H4 (cell line): ENCODE measurements at regions not wholly inside any gene's neighbourhood (a gene's known extent, or its start where the extent isn't known, plus 50 kb on each side); places are given as distances from the start of the nearest gene placed in this dataset.
"Not testable (repeated sequence)": the region's sequence is repeated elsewhere in the genome, so short reads cannot be mapped to it uniquely, and the experiment has no call there.

Experiments used
- DNase-seq: peaks from one replicate; pipeline ENCODE4 v3.0.0-alpha.2; 2015; ENCODE audit warnings: low spot score

DNA sequence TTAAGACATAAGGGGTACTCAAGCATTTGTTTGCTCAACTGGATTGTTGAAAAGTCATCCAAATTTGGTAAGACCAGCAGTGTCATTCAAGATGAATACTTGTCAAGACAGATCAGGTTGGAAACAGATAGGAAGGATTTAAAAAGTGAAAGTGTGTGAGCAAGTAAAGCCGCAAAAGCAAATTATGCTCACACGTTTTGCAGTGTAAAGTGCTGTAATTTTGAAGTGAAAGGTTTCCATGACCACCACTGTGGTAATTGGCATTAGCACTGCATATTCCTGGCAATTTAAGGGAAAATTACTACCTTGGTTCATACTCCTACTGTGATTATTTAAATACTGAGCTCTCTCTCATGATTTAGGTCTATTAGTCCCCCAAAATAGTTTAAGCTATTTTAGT lies 704.1 kb upstream of the CCDC179 start:
- DNase-seq = no peak

DNA sequence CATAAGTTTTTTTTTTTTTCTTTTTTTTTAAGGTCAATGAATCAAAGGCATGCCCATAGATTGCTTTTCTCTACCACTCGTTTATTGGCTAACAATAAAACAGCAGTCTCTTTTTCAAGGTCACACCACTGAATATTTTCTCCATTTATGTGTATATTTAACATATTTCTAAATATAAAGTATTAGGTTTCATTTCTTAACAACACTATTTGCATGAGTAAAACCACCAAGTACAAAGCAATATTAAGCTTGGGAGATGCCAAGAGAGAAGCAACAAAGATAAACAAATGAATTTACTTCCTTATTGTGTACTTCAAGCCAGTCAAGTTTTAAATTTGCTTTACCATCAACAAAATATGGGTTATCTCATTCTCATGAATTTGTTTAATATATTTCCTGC lies 708.9 kb upstream of the CCDC179 start:
- no peak for DNase-seq

DNA sequence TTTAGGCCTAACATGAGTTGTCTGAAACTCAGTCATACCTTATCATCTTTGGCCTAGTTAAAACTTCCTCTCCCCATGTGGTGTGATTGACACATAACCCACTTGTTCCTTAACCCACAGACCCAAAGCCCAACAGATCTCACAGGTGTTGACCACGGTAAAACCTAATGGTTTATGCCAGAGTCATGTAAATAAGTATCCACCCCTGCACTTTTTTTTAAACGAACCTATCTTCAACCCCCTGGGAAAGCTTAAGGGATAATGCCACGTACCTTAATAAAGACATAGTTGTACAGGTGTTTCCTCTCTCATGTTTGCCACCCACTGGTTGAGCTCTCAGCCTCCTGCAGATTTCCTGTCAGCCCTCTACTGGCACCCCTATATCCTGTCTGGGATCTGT lies 709.3 kb upstream of the CCDC179 start:
- no peak for DNase-seq

DNA sequence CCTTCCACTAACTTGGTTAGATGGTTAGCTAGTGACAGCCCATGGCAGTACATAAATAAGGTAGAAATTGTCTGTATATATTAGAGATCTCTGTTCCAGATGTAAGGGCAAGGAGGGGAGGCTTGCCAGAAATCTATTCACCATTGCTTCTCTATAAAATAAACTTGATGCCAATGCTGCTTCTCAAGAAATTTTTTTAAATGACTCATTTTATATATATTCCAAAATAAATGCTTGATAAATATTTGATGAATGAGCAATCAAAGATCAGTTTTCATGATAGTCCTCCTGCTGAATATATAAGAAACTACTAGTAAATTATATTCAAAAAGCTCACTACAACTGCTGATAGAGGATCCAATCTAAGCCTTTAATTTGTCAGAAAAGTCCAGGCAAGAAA lies 710.6 kb upstream of the CCDC179 start:
- DNase-seq = no peak

DNA sequence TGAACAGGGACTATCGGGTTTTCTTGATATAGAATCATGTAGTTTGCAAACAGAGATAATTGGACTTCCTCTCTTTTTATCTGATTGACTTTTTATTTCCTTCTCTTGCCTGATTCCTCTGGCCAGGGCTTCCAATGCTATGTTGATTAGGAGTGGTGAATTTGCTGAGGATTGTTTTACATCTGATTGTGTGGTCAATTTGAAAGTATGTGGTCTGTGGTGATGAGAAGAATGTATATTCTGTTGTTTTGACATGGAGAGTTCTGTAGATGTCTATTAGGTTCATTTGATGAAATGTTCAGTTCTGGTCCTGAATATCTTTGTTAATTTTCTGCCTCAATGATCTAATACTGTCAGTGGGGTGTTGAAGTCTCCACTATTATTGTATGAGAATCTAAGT lies 713.2 kb upstream of the CCDC179 start:
- DNase-seq = no peak

DNA sequence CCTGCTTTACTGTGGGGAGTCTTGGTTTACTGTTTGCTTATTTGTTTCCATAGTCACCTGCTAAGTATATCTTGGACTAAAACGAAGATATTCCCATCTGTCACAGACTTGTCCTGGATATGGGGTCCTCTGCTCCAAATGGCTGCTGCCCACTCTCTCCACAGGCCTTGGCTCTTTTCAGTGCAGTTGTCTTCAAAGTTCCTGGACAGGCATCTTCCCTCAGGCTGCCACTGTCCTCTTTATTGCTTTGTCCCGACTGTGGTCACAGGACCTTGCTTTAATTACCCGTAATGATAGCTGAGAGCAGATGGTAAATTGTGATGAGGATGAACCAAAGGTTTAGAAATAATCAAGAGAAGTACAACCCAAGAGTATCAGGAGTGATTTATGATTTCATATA lies 713.9 kb upstream of the CCDC179 start:
- no peak for DNase-seq

DNA sequence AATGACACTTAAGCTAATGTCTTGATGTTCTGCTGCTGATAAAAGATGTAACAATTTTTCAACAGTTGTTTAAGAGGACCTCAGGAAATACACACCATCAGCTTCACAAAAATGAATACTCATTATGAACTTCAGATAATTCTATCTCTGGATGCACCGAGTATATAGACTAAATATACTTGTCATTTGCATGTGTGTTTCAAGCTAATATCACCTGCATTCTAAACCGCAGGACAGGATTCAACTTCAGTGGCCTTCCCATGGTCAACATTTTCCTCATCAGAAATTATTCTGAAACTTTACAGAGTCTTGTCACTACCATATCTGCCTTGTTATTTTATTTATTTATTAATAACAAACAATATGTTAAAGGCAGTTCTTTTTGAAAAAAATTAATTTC lies 717.0 kb upstream of the CCDC179 start:
- no peak for DNase-seq

DNA sequence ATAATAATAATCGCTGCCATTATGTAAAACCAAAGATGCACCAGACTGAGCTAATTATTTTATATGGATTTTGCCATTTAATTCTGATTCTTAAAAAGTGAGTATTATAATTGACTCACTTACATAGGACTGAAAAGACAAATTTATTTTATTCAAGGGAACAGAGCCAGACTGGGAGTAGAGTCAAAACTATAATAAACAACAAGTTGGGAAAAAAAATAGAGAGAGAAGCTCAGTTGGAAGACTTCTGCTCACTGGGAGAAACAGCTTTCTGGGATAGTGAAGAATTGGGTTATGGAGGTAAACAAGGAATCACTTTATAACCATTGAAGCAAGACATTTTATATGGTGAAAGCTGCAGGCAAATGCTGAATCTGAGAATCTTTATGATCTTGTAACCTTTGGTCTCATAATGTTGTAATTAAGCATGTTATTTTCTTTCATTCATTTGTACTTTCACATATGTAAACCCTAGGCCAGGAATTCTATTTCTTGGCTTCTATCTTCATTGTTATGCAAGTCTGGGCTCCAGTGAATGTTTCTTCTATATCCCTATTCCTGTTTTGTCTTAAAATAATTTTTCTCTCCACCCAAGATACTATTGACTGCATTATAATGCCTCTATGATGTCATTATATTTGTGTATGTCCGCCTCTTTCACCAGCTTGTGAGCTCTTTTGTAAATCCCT lies 725.3 kb upstream of the CCDC179 start:
- no peak for DNase-seq

DNA sequence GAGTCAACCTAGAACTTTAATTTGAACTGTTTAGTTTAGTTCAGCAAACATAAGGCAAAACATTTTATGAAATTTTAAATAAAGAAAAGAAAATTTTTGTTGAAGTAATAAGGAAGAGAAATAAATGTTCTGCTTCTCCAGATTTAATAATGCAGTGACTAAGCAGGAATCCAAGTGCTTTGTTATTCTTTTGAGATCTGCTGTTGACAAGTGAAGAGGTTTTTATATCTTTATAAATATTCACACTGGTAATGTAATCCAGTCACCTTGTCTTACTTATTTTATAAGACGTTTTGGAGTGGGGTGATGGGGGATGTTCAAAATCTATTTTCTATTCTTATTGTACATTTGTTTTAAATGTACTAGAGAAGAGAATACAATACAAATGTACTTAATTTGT lies 725.9 kb upstream of the CCDC179 start:
- no peak for DNase-seq

DNA sequence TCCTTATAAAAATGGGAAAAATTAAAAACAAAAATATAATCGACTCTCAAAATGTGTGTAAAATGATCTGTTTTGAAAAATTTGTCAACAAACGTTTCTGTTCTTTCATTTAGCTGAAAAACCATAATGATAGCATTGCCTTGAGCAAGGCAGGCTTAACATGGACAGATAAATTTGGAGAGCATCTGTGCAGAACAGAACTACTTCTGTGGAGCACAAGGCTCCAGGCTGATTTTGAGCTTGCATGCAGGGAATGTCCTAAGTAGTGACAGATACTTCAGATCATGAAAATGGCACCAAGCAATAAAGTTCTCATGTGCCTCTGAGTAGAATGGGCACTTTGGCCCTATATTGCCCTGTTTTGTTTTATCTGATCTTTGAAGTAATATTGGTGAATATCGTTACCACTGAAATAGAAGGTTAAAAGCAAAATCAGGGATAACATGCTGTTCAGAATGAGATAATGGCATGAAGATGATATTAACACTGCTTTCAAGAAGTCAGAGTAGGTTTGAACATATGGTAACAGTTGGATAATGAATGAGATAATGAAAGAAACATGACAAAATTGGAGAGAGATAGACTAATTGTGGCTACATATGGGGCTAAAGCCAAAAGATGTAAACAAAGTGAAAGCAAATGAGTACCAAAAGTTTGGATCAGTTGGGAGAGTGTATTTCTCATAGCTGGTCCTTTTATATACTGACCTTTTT lies 730.5 kb upstream of the CCDC179 start:
- no peak for DNase-seq

DNA sequence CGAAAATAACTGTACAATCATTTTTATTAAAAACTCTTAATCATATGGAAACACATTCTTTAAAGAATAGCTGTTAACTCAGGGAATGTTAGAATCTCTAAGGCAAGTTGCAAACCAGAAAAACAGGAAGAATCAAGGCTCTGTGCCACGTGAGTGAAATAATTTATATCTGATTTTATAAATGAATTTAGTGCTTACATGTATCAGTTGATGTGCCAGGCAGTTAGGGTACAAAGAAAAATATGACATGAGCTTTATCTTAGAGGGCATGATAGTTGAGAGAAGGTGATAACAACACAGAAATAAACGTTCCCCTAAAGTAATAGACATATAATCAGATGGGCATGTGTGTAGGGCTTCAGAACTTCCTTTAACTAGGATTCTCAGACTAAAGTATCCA lies 734.5 kb upstream of the CCDC179 start:
- DNase-seq = no peak

DNA sequence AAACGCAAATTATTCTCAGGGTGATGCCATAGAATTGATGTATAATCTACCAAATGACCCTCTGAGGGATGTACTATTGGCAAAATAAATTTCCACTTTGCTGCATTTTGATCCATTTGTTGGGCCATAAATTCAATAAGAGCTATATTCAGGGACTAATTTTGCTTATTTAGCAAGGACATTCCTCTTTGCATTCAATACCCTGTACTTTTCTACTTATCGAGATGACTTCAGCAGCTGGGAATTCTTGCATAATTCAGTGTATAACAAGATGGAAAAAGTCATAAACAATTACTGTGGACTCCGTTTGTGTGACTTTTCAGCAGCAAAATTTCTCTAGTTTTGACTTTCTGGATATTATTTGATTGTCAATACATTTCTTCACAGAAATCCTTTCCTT lies 744.7 kb upstream of the CCDC179 start:
- DNase-seq = no peak

DNA sequence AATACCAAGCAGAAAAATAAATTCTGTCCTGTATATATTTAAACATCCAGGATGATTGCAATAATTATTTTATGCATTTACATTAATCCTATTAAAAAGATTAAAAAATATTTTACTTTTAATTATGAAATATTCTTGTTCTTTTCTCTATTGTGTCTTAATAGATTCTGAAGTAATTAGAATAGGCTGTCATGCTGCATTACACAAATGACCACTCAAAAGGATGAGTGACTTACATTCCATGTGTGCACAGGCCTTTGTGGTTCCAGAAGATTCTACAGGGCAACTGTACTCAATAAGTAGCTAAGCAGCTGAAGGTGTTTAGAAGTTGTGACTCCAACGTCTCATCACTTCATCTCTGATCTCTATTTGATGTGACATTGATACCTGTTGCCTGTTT lies 745.9 kb upstream of the CCDC179 start:
- DNase-seq = no peak

DNA sequence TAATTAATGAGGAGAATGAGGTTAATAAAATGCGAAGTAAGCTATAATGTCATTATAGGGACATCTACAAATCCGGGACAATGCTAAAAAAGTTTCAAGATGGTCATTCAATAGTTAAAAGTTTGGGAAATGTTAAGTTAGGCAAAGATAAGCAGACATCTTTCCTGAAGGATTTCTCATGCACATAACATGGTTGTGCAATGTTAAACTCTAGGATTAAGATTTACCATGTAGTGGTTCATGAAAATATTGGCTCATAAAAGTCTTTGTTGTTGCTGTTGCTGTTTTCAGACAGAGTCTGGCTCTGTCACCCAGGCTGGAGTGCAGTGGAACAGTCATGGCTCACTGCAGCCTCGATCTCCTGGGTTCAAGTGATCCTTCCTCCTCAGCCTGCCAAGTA lies 751.5 kb upstream of the CCDC179 start:
- no peak for DNase-seq

DNA sequence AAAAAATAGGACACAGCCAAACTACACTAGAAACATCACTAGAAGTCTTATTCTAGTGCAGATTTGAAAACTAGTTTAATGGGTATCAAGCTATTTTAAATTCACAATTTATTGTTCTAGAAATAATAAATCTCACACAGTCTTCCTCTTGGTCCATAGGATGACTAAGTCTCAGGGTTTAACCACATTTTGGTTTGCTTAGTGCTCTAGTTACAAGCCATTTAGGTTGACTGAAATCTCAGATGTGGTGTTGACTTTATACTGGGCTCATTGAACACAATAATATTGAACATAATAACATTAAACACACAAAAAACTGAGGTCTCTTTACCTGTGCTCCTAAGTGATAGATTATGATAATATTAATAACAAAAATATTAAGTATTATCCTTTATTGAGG lies 760.3 kb upstream of the CCDC179 start:
- DNase-seq = no peak

DNA sequence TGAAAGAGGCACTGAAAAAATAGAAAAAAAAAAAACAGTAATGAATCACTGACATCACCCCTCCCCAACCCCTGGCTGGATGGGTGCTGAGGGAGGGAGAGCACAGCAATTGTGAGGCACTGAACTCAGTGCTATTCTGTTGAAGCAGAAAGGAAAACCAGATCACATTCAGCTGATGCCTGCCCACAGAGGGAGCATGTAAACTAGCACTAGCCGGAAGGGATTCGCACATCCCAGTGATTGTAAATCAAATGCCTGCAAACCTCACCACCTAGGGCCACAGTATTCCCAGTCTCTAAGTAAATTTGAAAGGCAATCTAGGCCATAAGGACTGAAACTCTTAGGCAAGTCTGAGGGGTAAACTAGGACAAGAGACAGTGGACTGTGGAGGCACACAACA lies 772.0 kb upstream of the CCDC179 start:
- DNase-seq = no peak

DNA sequence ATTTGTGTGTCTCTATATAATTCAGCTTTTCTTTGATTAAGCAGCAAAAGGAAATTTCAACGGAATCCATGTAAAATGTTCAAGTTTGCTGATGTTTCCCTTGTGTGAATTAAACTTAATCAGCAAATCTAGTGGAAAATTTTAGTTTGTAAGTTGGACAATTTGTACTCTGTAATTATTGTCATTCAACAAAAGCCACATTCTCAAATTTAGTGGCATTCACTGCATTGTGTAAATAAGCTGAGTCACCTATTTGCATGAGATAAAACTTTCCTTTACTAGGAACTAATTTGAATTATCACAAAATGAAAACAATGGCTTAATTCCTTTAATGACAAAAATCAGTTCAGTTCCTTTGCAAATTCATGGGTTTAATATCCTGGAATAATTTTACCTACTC lies 784.2 kb upstream of the CCDC179 start:
- no peak for DNase-seq

DNA sequence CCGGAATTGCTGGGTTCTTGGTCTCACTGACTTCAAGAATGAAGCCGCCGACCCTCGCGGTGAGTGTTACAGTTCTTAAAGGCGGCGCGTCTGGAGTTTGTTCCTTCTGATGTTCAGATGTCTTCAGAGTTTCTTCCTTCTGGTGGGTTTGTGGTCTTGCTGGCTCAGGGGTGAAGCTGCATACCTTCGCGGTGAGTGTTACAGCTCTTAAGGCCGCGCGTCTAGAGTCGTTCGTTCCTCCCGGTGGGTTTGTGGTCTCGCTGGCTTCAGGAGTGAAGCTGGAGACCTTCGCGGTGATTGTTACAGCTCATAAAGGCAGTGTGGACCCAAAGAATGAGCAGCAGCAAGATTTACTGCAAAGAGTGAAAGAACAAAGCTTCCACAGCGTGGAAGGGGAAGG lies 792.1 kb upstream of the CCDC179 start:
- not testable (repeated sequence) for DNase-seq

DNA sequence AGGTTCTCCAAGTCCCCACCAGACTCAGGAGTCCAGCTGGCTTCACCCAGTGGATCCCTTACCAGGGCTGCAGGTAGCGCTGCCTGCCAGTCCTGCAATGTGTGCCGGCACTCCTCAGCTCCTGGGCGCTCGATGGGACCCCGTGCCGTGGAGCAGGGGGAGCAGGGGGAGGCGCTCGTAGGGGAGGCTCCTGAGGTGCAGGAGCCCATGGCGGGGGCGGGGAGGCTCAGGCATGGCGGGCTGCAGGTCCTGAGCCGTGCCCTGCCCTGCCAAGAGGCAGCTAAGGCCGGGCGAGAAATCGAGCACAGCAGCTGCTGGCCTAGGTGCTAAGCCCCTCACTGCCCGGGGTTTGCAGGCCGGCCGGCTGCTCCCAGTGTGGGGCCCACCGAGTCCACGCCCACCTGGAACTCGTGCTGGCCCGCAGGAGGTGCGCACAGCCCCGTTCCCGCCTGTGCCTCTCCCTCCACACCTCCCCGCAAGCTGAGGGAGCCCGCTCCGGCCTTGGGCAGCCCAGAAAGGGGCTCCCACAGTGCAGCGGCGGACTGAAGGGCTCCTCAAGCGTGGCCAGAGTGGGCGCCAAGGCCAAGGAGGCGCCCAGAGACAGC lies 792.9 kb upstream of the CCDC179 start:
- no peak for DNase-seq

DNA sequence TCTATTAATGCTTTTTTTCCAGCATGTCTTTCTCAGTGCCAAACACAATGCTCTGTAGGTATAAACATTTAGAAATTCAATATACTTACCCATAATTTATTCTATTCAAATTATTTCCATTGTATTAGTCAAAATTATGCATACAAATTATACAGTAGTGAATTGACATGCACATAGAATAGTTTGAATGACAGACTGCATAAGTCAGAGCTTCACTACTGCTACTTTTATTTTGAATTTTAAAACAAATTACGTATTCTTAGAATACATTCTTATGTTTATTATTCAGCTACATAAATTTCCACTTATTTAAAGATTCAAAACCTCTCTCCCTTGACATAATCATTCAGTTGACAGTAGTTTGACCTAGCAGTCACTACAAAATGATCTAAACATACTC lies 808.0 kb upstream of the CCDC179 start:
- DNase-seq = no peak

DNA sequence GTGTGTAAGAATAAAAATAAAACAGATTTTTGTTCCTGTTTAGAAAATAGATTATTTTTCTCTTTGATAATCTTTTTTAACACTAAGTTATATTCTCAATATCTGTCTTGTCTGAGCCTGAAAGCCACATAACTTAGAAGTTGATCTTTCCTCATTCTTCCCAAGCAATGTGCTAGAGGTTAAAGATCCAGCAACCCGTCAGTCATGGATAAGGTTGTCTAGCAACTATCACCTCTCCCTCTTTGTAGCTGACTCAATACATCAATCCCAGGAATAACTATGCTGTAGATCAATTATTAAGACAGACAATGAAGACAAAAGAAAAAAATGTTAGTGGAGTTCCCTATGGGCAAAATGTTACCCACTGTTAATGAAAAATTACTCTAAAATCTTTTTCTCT lies 813.1 kb upstream of the CCDC179 start:
- no peak for DNase-seq

DNA sequence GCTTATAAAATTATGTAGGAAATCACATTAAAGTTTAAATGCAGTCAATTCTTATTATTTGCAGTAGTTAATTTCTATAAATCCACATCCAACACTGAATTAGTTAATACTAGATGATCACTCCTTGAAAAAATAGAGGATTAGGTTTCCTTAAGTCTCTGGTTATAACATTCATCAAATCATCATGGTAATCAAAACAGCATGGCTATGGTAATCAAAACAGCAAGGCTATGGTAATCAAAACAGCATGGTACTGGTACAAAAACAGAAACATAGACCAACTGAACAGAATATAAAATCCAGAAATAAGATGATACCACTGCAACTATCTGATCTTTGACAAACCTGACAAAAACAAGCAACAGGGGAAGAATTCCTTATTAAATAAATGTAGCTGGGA lies 814.6 kb upstream of the CCDC179 start:
- no peak for DNase-seq

DNA sequence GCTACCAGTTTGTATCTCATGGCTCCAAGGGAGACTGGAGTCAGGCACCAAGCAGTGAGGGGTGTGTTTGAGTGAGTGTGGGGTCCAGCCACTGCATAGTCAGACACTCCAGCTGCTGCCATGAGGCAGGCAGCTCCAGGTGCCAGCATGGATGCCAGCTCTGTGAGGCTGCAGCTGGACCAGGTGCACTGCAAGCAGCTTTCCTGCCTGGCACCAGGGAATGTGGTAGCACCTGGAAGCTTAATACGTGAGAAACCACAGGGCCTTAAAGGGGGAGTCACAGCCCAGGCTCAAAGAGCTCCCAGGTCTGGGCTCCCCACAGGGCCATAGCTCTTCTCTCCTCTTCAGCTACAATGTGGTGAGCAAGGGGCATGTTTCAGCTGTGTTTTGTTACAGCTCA lies 817.8 kb upstream of the LUZP2 start:
- no peak for DNase-seq

DNA sequence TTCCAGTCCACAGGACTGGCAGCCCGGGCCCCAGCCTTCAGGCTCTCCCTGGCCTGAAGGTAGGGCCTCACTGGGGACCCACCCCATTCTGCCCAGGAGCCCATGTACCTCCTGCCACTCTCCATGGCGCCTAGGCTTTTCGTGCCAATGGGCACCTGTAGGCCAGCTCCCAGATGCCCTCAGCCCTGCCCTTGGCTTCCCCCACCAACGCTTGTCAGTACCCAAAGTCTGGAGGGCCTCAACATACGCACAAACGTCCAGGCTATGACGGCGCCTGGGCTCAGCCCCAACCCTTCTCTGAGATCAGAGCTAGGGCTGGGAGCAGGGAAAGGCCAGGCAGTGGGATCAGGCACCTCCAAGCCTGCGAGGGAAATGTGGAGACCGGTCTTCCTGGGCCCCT lies 816.9 kb upstream of the LUZP2 start:
- no peak for DNase-seq
